Bronchial epithelial cell (primary cell): ENCODE measurements at regions not wholly inside any gene's neighbourhood (a gene's known extent, or its start where the extent isn't known, plus 50 kb on each side); places are given as distances from the start of the nearest gene placed in this dataset.

Experiments
- DNase-seq: peaks from one replicate; pipeline ENCODE4 v3.0.0-alpha.2; 2010; ENCODE audit warnings: low read depth
- FAIRE-seq: peaks from 2 replicates; lab custom pipeline; 2011; peaks lifted over from hg19 to GRCh38; lab: Jason Lieb, UNC
- H3K27me3 ChIP-seq: 2 replicates; pipeline ENCODE4 v1.5.1; 2011; ENCODE audit warnings: low read length; ENCODE audit not compliant: control insufficient read depth, insufficient read depth
- H3K36me3 ChIP-seq: 2 replicates; pipeline ENCODE4 v1.5.1; 2011; ENCODE audit warnings: low read length; ENCODE audit not compliant: control insufficient read depth, insufficient read depth
- H3K4me3 ChIP-seq: 2 replicates; pipeline ENCODE4 v1.5.1; 2011; ENCODE audit warnings: mild to moderate bottlenecking, low read depth, low read length, control low read depth
- TF ChIP-seq, protein P1 (sequence below): IDR thresholded peaks from 2 replicates; pipeline ENCODE4 v1.5.1; 2011; ENCODE audit warnings: mild to moderate bottlenecking, moderate library complexity, low read length, control low read depth, inconsistent platforms; ENCODE audit not compliant: insufficient read depth, severe bottlenecking

DNA sequence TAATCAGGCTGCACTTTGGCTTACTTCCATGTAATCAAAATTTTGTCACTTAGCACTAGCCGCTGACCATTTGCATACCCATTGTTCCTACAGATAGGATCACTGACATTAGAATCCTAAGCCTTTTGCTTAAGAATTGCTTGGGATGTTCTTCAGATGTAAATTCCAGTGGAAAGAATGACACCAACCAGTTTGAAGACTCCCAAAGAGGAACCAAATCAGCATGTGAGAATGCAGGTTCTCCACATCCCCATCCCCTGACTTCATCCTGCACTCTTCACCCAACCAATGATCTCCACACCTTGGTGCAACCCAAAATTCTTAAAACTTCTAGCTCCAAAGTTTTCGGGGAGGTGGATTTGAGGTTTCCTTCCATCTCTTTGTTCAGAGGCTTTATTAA is 345.6 kb downstream of the GPAM start:
- H3K27me3 ChIP-seq, result no peaks in the 10 kb centered on the region
- TF ChIP-seq, protein P1, sequence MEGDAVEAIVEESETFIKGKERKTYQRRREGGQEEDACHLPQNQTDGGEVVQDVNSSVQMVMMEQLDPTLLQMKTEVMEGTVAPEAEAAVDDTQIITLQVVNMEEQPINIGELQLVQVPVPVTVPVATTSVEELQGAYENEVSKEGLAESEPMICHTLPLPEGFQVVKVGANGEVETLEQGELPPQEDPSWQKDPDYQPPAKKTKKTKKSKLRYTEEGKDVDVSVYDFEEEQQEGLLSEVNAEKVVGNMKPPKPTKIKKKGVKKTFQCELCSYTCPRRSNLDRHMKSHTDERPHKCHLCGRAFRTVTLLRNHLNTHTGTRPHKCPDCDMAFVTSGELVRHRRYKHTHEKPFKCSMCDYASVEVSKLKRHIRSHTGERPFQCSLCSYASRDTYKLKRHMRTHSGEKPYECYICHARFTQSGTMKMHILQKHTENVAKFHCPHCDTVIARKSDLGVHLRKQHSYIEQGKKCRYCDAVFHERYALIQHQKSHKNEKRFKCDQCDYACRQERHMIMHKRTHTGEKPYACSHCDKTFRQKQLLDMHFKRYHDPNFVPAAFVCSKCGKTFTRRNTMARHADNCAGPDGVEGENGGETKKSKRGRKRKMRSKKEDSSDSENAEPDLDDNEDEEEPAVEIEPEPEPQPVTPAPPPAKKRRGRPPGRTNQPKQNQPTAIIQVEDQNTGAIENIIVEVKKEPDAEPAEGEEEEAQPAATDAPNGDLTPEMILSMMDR, result no peak
- H3K36me3 ChIP-seq, result no peaks in the 10 kb centered on the region
- FAIRE-seq, result no peak
- DNase-seq, result no peak
- no peak overlapping the region for H3K4me3 ChIP-seq

DNA sequence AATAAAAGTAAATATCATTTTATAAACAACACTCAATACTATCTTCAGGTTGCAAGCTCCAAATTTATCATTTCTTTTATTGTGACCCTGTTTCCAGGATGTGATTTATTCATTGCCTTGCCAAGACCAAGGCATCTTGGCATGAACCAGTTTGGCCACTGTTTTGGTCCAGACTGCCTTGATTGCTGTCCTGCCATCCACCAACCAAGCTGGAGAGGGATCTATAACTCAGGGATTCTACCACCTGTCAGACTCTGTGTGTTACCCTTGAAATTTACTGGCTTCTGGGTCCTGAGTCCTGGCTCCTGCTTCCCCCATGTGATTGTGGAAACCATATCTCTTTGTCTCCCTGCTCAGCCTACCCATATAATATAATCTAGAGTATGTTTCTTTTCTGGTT is 343.0 kb downstream of the GPAM start:
- TF ChIP-seq, protein P1, result no peak
- H3K4me3 ChIP-seq, result no peak overlapping the region
- H3K36me3 ChIP-seq, result no peaks in the 10 kb centered on the region
- no peak for DNase-seq
- FAIRE-seq, result no peak
- H3K27me3 ChIP-seq, result no peaks in the 10 kb centered on the region

DNA sequence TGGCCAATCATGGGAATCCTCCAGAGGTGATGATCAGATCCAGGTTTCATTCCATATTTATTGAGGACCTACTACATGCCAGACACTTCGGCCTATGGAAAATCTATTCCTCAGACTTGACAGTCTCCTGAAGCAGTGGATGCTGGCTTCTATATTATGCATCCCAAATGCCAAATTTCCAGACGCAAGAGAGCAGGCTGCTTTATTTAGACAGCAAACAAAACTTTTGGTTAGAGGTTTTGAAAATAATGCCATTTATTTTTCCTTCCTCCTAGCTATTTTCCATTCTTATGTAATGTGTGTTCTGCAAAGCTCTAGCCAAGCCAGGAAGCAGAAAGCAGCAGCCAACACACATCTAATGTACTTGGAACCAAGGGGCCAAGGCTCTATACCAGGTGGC is 330.8 kb downstream of the GPAM start:
- FAIRE-seq, result no peak
- Histone ChIP-seq H3K4me3 (no peak overlapping the region), H3K36me3 (no peaks in the 10 kb centered on the region), H3K27me3 (no peaks in the 10 kb centered on the region)
- TF ChIP-seq, protein P1, result no peak
- no peak for DNase-seq

DNA sequence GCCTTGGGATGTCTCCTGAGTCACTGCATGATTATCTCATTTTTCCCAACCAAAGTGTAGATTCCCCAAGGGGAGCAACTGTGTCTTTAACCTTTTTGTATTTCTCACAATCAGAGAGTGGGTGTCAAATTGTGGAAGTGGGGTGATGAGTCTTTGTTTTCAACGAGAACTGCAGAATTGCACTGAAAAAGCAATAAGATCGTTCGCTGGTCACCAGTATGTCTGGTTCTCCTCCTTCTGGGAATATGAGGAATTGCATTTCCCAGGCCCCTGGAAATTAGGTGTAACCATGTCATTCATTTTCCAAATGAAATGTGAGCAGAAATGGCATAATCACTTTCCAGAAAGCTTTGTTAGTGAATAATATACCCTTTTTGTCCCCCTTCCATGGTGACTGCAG is 326.9 kb downstream of the GPAM start:
- DNase-seq (no peak), FAIRE-seq (no peak)
- TF ChIP-seq, protein P1, result no peak
- no peaks in the 10 kb centered on the region for H3K27me3 ChIP-seq
- H3K4me3 ChIP-seq, result no peak overlapping the region
- no peaks in the 10 kb centered on the region for H3K36me3 ChIP-seq

DNA sequence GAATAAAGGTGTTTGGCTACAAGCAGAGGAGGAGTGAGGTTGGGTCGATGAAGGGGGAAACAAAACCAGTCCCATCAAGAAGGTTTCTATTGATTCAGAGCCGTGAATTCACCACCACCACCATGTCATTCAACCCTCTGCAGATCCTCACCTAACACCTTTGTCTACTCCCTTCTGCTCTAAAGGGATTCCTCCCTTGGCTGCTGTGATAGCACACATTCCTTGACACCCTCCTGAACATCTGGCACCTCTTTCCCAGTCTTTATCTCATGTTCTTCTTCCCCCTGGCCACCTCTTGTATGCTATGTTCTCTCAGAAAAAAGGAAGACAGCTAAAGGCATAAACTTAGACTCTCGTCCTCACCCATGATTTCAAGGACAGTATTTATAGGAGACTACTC is 318.0 kb downstream of the GPAM start:
- TF ChIP-seq, protein P1, result no peak
- Histone ChIP-seq H3K4me3 (no peak overlapping the region), H3K36me3 (no peaks in the 10 kb centered on the region), H3K27me3 (no peaks in the 10 kb centered on the region)
- DNase-seq (no peak), FAIRE-seq (no peak)

DNA sequence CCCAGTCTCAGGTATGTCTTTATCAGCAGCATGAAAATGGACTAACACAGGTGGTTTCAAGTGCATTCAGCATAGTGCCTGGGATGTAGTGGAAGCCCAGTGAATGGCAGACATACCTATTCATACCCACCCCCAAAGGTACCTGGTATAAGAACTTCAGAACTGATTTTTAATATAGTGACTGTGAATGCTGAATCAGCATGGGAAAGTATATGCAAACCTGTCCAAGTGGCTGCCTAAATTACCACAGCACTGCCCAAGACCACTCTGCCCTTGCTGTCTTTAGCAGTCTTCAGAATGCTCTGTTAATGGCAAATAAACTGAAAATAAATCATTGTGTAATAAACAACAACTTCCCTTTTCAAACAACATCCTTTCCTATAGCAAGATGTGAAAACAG is 312.1 kb downstream of the GPAM start:
- H3K27me3 ChIP-seq, result no peaks in the 10 kb centered on the region
- FAIRE-seq (no peak), DNase-seq (no peak)
- H3K36me3 ChIP-seq, result no peaks in the 10 kb centered on the region
- H3K4me3 ChIP-seq, result no peak overlapping the region
- TF ChIP-seq, protein P1, result no peak
